ENCODE measurements at regions not wholly inside any gene's neighbourhood (a gene's known extent, or its start where the extent isn't known, plus 50 kb on each side); places are given as distances from the start of the nearest gene placed in this dataset.

- H3K4me3 ChIP-seq (ENCODE audit: low read length in 3 of 3), result no peak overlapping the region
- FAIRE-seq (no peak), DNase-seq (no peak)
- no peaks in the 10 kb centered on the region for H3K36me3 ChIP-seq (ENCODE audit: control insufficient read depth in 2 of 3, insufficient read depth in 3 of 3, low read length in 3 of 3)
- H3K9ac ChIP-seq (ENCODE audit: low read length in 3 of 3), result no peak overlapping the region
- no peaks in the 10 kb centered on the region for H3K9me3 ChIP-seq (ENCODE audit: control insufficient read depth in 2 of 3, insufficient read depth in 1 of 3, low read length in 3 of 3)
- intact Hi-C loops (cut with DNase I), result no loop called here
- no peaks in the 10 kb centered on the region for H3K27me3 ChIP-seq (ENCODE audit: control insufficient read depth, insufficient read depth, low read length)
- H3K27ac ChIP-seq (ENCODE audit: low read depth in 2 of 2, low read length in 2 of 2), result no peak overlapping the region
- no peaks in the 10 kb centered on the region for H3K4me1 ChIP-seq (ENCODE audit: control insufficient read depth in 2 of 3, insufficient read depth in 2 of 3, low read depth in 1 of 3, low read length in 3 of 3)
- TF ChIP-seq, protein P1, sequence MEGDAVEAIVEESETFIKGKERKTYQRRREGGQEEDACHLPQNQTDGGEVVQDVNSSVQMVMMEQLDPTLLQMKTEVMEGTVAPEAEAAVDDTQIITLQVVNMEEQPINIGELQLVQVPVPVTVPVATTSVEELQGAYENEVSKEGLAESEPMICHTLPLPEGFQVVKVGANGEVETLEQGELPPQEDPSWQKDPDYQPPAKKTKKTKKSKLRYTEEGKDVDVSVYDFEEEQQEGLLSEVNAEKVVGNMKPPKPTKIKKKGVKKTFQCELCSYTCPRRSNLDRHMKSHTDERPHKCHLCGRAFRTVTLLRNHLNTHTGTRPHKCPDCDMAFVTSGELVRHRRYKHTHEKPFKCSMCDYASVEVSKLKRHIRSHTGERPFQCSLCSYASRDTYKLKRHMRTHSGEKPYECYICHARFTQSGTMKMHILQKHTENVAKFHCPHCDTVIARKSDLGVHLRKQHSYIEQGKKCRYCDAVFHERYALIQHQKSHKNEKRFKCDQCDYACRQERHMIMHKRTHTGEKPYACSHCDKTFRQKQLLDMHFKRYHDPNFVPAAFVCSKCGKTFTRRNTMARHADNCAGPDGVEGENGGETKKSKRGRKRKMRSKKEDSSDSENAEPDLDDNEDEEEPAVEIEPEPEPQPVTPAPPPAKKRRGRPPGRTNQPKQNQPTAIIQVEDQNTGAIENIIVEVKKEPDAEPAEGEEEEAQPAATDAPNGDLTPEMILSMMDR (IDR thresholded peaks at IDR 0.05; ENCODE audit: borderline replicate concordance, extremely low read depth, insufficient read depth), result no peak
These were observed 78.9 kb downstream of the C16orf95 start for GRCh38 chr16:87238361-87238715.

DNA sequence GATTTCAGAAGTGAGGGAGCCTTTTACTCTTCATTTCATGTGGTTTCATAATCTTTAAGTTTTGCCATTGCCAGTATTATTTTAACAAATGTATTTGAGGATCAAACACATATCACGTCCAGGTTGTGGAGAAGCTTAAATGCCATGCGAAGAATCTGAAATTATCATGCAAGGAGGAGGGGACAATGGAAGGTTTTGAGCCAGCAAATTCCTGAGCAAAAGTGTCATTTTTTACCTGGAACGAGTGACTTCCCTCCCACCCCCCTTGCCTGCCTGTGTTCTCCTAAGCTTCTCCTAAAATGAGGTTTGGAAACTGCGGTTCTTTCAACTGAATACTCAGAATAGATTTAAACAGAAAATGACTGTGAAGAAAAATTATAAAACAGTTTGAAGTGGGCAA, 77.6 kb downstream of the C16orf95 start:
- intact Hi-C loops (cut with DNase I), result no loop called here
- Histone ChIP-seq H3K9ac (ENCODE audit: low read length in 3 of 3) (no peak overlapping the region), H3K4me1 (ENCODE audit: control insufficient read depth in 2 of 3, insufficient read depth in 2 of 3, low read depth in 1 of 3, low read length in 3 of 3) (no peaks in the 10 kb centered on the region), H3K9me3 (ENCODE audit: control insufficient read depth in 2 of 3, insufficient read depth in 1 of 3, low read length in 3 of 3) (no peaks in the 10 kb centered on the region), H3K4me3 (ENCODE audit: low read length in 3 of 3) (no peak overlapping the region), H3K36me3 (ENCODE audit: control insufficient read depth in 2 of 3, insufficient read depth in 3 of 3, low read length in 3 of 3) (no peaks in the 10 kb centered on the region), H3K27me3 (ENCODE audit: control insufficient read depth, insufficient read depth, low read length) (no peaks in the 10 kb centered on the region), H3K27ac (ENCODE audit: low read depth in 2 of 2, low read length in 2 of 2) (no peak overlapping the region)
- TF ChIP-seq, protein P1 (IDR thresholded peaks at IDR 0.05; ENCODE audit: borderline replicate concordance, extremely low read depth, insufficient read depth), result no peak
- FAIRE-seq, result no peak
- DNase-seq, result no peak

- DNase-seq (no peak), FAIRE-seq (no peak)
- Histone ChIP-seq H3K36me3 (ENCODE audit: control insufficient read depth in 2 of 3, insufficient read depth in 3 of 3, low read length in 3 of 3) (no peaks in the 10 kb centered on the region), H3K27me3 (ENCODE audit: control insufficient read depth, insufficient read depth, low read length) (no peaks in the 10 kb centered on the region), H3K4me3 (ENCODE audit: low read length in 3 of 3) (no peak overlapping the region), H3K9ac (ENCODE audit: low read length in 3 of 3) (no peak overlapping the region), H3K4me1 (ENCODE audit: control insufficient read depth in 2 of 3, insufficient read depth in 2 of 3, low read depth in 1 of 3, low read length in 3 of 3) (no peaks in the 10 kb centered on the region), H3K27ac (ENCODE audit: low read depth in 2 of 2, low read length in 2 of 2) (no peak overlapping the region), H3K9me3 (ENCODE audit: control insufficient read depth in 2 of 3, insufficient read depth in 1 of 3, low read length in 3 of 3) (no peaks in the 10 kb centered on the region)
- TF ChIP-seq, protein P1 (IDR thresholded peaks at IDR 0.05; ENCODE audit: borderline replicate concordance, extremely low read depth, insufficient read depth), result no peak
- intact Hi-C loops (cut with DNase I), result no loop called here
These were observed 76.7 kb downstream of the C16orf95 start for GRCh38 chr16:87240211-87241136.

Data from kidney (tissue), 13 donors.